MM.1S (cell line): ENCODE measurements at regions not wholly inside any gene's neighbourhood (a gene's known extent, or its start where the extent isn't known, plus 50 kb on each side); places are given as distances from the start of the nearest gene placed in this dataset.

Experiments
- EZH2 ChIP-seq: fragments of 300-600 bp; sonication (generic); optimal IDR thresholded peaks from 2 replicates; pipeline ENCODE3; 2017; ENCODE audit warnings: low read depth, mild to moderate bottlenecking, antibody characterized with exemption, low read length, mixed read lengths
- EZH2phosphoT487 ChIP-seq: fragments of 300-600 bp; sonication (generic); IDR thresholded peaks from 2 replicates; pipeline ENCODE4 v1.6.1; 2018; ENCODE audit warnings: antibody characterized with exemption, low read length
- TF ChIP-seq, protein P1 (sequence below): fragments of 300-600 bp; sonication (generic); IDR thresholded peaks from 2 replicates; pipeline ENCODE4 v1.5.1; 2016; ENCODE audit warnings: antibody characterized with exemption, low read length, mixed read lengths

- TF ChIP-seq, protein P1, sequence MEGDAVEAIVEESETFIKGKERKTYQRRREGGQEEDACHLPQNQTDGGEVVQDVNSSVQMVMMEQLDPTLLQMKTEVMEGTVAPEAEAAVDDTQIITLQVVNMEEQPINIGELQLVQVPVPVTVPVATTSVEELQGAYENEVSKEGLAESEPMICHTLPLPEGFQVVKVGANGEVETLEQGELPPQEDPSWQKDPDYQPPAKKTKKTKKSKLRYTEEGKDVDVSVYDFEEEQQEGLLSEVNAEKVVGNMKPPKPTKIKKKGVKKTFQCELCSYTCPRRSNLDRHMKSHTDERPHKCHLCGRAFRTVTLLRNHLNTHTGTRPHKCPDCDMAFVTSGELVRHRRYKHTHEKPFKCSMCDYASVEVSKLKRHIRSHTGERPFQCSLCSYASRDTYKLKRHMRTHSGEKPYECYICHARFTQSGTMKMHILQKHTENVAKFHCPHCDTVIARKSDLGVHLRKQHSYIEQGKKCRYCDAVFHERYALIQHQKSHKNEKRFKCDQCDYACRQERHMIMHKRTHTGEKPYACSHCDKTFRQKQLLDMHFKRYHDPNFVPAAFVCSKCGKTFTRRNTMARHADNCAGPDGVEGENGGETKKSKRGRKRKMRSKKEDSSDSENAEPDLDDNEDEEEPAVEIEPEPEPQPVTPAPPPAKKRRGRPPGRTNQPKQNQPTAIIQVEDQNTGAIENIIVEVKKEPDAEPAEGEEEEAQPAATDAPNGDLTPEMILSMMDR = no peak
- no peak for TF ChIP-seq EZH2phosphoT487
- no peak for TF ChIP-seq EZH2
Measured at GRCh38 chr1:14544319-14544718, 54.2 kb upstream of the KAZN start.
